ENCODE measurements at regions not wholly inside any gene's neighbourhood (a gene's known extent, or its start where the extent isn't known, plus 50 kb on each side); places are given as distances from the start of the nearest gene placed in this dataset.

DNA sequence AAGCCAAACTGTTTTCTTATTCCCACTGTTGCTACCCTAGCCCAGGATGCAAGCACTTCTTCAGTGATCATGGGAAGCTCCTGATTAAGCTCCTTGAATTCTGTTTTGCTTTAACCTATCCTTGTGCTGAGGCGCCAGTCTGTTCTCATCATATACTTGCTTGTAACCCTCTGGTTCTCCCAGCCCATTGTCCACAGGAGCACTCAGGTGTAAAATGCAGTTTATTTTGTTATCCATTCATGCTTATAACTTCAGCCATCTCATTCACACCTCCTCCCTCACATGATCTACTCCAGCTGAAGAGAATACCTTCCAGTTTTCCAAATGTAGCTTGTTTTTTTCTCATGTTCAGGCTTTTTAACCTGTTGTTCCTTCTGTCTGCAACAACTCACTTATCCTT lies 402.1 kb upstream of the BRINP1 start:
- TF ChIP-seq, protein P1, sequence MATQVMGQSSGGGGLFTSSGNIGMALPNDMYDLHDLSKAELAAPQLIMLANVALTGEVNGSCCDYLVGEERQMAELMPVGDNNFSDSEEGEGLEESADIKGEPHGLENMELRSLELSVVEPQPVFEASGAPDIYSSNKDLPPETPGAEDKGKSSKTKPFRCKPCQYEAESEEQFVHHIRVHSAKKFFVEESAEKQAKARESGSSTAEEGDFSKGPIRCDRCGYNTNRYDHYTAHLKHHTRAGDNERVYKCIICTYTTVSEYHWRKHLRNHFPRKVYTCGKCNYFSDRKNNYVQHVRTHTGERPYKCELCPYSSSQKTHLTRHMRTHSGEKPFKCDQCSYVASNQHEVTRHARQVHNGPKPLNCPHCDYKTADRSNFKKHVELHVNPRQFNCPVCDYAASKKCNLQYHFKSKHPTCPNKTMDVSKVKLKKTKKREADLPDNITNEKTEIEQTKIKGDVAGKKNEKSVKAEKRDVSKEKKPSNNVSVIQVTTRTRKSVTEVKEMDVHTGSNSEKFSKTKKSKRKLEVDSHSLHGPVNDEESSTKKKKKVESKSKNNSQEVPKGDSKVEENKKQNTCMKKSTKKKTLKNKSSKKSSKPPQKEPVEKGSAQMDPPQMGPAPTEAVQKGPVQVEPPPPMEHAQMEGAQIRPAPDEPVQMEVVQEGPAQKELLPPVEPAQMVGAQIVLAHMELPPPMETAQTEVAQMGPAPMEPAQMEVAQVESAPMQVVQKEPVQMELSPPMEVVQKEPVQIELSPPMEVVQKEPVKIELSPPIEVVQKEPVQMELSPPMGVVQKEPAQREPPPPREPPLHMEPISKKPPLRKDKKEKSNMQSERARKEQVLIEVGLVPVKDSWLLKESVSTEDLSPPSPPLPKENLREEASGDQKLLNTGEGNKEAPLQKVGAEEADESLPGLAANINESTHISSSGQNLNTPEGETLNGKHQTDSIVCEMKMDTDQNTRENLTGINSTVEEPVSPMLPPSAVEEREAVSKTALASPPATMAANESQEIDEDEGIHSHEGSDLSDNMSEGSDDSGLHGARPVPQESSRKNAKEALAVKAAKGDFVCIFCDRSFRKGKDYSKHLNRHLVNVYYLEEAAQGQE (IDR thresholded peaks at IDR 0.05; ENCODE audit: insufficient read depth in 1 of 2, low read depth in 2 of 2, low read length in 1 of 2) = no peak
- TF ChIP-seq, protein P2, sequence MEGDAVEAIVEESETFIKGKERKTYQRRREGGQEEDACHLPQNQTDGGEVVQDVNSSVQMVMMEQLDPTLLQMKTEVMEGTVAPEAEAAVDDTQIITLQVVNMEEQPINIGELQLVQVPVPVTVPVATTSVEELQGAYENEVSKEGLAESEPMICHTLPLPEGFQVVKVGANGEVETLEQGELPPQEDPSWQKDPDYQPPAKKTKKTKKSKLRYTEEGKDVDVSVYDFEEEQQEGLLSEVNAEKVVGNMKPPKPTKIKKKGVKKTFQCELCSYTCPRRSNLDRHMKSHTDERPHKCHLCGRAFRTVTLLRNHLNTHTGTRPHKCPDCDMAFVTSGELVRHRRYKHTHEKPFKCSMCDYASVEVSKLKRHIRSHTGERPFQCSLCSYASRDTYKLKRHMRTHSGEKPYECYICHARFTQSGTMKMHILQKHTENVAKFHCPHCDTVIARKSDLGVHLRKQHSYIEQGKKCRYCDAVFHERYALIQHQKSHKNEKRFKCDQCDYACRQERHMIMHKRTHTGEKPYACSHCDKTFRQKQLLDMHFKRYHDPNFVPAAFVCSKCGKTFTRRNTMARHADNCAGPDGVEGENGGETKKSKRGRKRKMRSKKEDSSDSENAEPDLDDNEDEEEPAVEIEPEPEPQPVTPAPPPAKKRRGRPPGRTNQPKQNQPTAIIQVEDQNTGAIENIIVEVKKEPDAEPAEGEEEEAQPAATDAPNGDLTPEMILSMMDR (IDR thresholded peaks at IDR 0.05) = no peak
- TF ChIP-seq POLR2AphosphoS5 (IDR thresholded peaks at IDR 0.05; ENCODE audit: low read depth, low read length) (no peak), SIN3A (IDR thresholded peaks at IDR 0.05; ENCODE audit: borderline replicate concordance, insufficient read depth, low read depth, low read length) (no peak), TCF7L2 (IDR thresholded peaks at IDR 0.05; ENCODE audit: low read depth, low read length) (no peak)
- Histone ChIP-seq H3K36me3 (ENCODE audit: control insufficient read depth, insufficient read depth, low read length) (no peaks in the 10 kb centered on the region), H3K27ac (ENCODE audit: low read length) (no peak overlapping the region), H3K9me3 (ENCODE audit: control insufficient read depth, insufficient read depth, low read depth, low read length) (no peaks in the 10 kb centered on the region), H3K4me3 (ENCODE audit: low read depth in 2 of 2, low read length in 2 of 2) (no peak overlapping the region), H3K27me3 (ENCODE audit: control insufficient read depth, insufficient read depth, low read length) (no peaks in the 10 kb centered on the region), H3K4me1 (ENCODE audit: control insufficient read depth, insufficient read depth, low read length) (no peaks in the 10 kb centered on the region)
- CTCF ChIA-PET = no interaction called here
- DNase-seq (ENCODE audit: low read depth, low spot score) (no peak), ATAC-seq (no peak)
- POLR2A ChIA-PET = no interaction called here
- intact Hi-C loops (cut with micrococcal nuclease; ENCODE audit: unreplicated experiment) = no loop called here
- BruUV-seq (replicated peaks) = no TSS peak
- in situ Hi-C loops (cut with HindIII; ENCODE audit: low pct_unique_long_range_greater_than_20kb, low sequenced_read_pairs) = no loop called here

DNA sequence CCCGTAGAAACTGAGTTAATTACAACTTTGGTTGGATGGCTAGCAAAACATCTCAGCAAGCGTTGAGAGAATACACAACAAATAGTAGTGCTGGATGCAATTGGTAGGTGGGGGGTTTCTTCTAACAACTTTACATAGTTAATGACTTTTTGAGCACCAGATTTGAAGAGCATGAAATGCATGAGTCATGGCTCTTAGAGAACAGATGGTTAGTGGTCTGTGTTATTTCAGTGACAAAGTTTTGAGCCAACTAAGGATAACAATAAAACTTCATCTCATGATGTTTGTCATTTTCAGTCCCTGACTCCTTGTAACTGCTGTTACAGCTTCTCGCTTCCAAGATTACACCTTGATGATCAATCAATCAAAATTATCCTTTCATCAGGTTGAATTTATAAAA lies 399.0 kb upstream of the BRINP1 start:
- no peak for DNase-seq (ENCODE audit: low read depth, low spot score)
- no peak overlapping the region for H3K27ac ChIP-seq (ENCODE audit: low read length)
- POLR2A ChIA-PET = no interaction called here
- H3K36me3 ChIP-seq (ENCODE audit: control insufficient read depth, insufficient read depth, low read length) = no peaks in the 10 kb centered on the region
- TF ChIP-seq SIN3A (IDR thresholded peaks at IDR 0.05; ENCODE audit: borderline replicate concordance, insufficient read depth, low read depth, low read length) (no peak), POLR2AphosphoS5 (IDR thresholded peaks at IDR 0.05; ENCODE audit: low read depth, low read length) (no peak), TCF7L2 (IDR thresholded peaks at IDR 0.05; ENCODE audit: low read depth, low read length) (no peak)
- TF ChIP-seq, protein P2 (IDR thresholded peaks at IDR 0.05) = no peak
- TF ChIP-seq, protein P1 (IDR thresholded peaks at IDR 0.05; ENCODE audit: insufficient read depth in 1 of 2, low read depth in 2 of 2, low read length in 1 of 2) = no peak
- no TSS peak for BruUV-seq (replicated peaks)
- H3K4me3 ChIP-seq (ENCODE audit: low read depth in 2 of 2, low read length in 2 of 2) = no peak overlapping the region
- intact Hi-C loops (cut with micrococcal nuclease; ENCODE audit: unreplicated experiment) (no loop called here), in situ Hi-C loops (cut with HindIII; ENCODE audit: low pct_unique_long_range_greater_than_20kb, low sequenced_read_pairs) (no loop called here)
- CTCF ChIA-PET = no interaction called here
- H3K9me3 ChIP-seq (ENCODE audit: control insufficient read depth, insufficient read depth, low read depth, low read length) = no peaks in the 10 kb centered on the region
- no peak for ATAC-seq
- H3K4me1 ChIP-seq (ENCODE audit: control insufficient read depth, insufficient read depth, low read length) = no peaks in the 10 kb centered on the region
- no peaks in the 10 kb centered on the region for H3K27me3 ChIP-seq (ENCODE audit: control insufficient read depth, insufficient read depth, low read length)
